NOMO-1 treated with DMSO at 0.1 percent for 48 hours (cell line): ENCODE measurements at regions not wholly inside any gene's neighbourhood (a gene's known extent, or its start where the extent isn't known, plus 50 kb on each side); places are given as distances from the start of the nearest gene placed in this dataset.
"Not testable (repeated sequence)": the region's sequence is repeated elsewhere in the genome, so short reads cannot be mapped to it uniquely, and the experiment has no call there.

Experiments used
- DNase-seq: peaks from one replicate; lab custom pipeline; 2025; ENCODE audit not compliant: unreplicated experiment; lab: John Stamatoyannopoulos, UW

DNA sequence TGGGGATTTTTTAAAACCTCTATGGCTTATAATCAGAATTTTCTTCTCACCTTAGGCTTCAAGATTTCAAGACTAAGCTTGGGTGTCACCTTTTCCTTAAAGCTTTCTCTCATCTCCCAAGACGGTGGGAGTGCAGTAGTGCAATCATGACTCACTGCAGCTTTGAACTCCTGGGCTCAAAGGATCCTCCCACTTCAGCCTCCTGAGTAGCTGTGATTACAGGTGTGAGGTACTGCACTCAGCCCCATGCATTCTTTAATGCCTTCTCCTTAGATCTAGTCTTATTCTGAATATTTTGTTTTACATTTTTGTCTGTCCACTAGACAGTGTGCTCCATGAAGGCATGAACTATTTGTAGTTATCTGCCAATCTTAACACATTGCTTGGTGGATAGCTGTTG is 55.7 kb upstream of the FAT3 start:
- DNase-seq = no peak

DNA sequence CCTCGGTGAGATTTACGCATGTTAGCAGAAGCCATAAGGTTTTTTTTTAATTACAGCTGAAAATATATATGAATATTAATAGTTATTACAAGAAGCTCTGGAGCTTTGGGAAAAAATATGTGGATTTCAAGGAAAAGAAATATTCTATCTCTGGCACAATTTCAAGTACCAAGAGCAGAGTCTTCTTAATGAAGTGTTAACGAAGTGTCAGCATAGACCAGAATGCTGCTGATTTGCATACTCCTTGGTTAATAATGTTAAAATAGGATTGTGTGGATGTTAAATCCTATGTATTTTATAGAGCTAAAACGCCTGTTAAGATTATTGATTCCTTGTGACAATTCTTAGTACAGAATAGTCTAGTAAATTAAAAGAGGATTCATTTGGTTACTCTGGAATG is 57.0 kb upstream of the FAT3 start:
- no peak for DNase-seq

DNA sequence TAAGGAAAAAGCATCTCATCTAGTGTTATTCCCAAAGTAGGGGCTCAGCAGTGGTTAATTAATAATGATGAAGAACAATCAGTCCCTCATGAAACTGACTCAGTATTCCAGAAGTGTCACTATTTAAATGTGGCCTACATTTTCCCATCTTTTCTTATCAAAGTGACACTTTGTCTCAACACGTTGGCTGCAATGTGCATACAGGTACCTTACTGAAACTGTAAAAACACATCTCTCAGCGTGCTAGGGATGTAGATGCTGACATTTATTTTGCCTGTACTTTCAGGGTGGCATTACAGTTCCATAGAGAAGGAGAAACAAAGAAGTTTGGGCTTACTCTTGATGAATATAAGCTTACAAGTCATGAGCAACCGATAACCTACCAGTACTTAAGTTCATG is 58.3 kb upstream of the FAT3 start:
- no peak for DNase-seq

DNA sequence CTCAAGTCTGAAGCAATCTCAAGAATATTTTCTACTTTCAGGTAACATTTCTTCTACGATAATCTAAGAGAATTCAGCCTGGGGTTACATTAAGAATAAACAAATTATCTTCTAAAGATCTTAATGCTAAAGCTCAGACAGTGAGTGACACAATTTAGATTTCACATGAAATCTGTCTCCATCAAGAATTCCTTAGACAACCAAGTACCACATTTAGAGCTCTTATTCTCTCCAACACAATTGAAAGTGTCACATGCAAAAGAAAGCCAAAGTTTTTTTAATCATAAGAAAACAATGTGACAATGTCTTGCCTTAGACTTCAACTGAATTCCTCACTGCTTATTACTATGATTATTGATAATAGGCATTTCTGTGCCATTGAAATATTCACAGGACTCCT is 60.7 kb upstream of the FAT3 start:
- DNase-seq = no peak

DNA sequence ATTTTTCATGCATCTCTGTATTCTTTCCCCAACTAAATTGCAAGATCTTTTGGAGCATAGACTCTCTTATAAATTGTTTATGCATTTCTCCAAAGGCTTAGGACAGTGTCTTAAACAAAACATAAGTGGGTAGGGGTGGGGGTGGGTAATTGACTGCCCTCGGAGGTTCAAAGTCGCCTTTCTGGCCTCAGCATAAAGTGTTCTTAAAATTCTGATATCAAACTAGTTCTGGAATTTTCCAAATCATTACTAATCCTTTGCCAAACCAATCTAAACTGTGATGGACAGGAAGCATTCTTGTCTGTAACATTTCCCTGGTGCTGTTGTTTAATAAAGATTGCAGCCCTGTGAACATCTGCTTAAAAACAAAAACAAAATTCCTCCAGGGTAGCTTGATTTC is 61.8 kb upstream of the FAT3 start:
- no peak for DNase-seq

DNA sequence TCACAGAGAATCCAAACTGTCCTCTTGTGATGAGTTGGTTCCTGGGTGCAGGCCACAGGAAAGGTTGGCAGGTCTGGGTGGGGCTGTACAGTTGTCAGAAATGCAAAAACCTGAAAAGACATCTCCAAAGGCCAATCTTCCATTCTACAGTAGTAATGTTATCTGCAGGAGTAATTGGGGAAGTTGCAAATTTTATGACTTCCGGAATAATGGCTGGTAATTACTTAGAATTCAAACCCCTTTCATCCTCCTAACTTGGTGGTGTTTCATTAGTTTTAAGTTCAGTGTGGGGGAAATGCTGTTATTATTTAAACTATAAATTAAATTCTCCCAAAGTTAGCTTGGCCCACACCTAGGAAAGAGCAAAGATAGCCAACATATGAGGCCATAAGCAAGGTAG is 64.7 kb upstream of the FAT3 start:
- peak; percentile 5 for DNase-seq

DNA sequence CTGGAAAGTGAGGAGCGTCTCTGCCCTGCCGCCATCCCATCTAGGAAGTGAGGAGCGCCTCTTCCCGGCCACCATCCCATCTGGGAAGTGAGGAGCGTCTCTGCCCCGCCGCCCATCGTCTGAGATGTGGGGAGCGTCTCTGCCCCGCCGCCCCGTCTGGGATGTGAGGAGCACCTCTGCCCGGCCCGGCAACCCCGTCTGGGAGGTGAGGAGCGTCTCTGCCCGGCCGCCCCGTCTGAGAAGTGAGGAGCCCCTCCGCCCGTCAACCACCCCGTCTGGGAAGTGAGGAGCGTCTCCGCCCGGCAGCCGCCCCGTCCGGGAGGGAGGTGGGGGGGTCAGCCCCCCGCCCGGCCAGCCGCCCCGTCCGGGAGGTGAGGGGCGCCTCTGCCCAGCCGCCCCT is 67.2 kb upstream of the FAT3 start:
- not testable (repeated sequence) for DNase-seq

DNA sequence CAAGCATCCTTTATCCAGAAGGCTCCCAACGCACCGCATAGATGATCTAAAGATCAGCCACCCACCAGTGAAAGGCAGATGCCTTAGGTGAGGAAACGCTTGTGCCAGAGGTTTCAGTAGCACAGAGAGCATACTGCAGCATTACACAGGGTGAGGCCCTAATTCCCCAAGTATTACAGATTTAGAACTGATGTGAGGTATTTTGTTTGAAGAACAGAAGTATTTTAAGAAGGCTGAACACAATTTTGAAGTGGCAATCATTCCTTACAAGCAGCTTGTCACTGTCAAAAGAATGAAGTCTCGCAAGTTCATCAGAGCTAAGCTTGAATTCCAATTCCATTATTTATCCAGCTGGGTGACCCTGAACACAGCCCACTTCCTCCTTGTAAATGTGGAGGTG is 70.0 kb upstream of the FAT3 start:
- DNase-seq = no peak

DNA sequence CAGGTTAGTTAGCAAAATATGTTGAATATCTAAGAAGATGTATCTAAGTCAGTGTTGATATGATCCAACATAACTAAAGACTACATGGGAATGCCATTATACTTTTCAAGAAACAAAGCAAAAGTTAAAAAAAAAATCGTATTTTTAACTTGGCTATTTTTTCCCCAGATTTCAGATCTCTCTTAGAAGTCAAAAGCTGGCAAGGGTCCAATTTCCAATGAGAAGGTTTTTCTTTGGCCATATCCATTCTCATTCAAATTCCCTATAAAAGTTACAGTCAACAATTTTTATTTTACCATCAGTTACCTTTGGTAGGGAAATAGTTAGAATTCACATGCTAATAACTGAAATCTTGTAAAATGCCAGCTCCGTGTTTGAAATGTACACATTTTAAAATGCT is 70.5 kb upstream of the FAT3 start:
- DNase-seq = no peak

DNA sequence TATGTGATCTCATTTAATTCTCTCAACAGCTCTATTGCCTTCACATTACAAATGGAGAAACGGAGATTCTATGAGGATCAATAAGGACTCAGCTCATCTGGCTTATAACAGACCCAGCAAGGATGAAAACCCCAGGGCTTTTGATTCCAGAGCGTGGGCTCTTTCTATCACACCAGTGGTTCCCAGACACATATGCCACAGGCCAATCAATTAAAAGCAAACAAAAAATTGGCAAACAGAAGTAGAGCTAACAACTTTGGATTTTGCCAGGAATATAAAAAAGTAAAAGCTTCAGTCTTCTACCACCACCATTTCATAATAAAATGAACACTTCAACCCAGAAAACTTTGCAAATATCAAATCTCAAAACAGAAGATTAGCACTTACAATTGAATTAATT is 71.1 kb upstream of the FAT3 start:
- no peak for DNase-seq

DNA sequence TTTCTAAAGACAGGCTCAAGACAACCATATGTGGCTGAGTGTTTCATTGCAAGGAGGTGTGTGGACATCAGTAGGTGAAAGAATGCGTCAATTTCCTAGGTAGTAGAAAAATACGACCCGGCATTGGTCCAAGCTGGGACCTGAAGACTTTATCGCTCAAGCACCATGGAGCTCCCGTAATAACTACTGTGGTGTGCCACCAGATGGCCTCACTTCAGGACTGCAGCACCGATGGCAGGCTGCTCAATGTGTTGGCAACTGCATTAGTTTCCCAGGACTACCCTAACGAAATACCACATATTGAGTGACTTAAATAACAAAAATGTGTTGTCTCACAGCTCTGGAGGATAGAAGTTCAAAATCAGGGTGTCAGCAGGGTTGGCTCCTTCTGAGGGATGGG is 72.4 kb upstream of the FAT3 start:
- DNase-seq = no peak

DNA sequence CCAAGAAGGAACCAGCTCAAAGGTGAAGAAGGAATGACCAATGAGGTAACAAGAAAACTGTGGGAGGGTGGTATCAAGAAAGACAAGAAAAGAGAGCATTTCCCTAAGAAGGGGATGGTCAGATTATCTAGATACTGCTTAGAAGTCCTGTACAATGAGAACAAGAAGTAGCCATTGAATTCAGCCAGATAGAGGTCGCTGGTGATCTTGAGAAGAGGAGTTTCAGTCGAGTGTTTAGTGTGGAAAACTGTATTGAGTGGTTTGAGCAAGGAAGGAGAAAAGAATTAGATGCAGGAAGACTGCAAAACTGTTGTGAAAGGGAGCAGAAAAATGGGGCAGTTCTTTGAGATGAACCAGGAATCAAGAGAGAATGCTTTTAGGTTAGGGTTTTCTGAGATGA is 74.6 kb upstream of the FAT3 start:
- DNase-seq = no peak

DNA sequence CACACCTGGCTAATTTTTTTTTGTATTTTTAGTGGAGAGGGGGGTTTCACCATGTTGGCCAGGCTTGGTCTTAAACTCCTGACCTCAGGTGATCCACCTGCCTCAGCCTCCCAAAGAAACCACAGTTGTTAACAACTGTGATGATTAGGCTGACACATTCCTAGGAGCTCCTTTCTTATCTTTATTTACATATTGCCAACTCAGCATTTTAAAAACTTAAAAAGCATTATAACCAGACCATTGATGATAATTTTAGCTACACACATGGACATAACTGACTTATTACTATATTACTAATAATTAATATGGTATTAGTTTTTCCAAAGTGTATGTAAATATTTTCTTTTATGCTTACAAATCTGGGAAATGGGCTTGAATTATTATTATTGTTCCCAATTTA is 82.9 kb upstream of the FAT3 start:
- DNase-seq = no peak

DNA sequence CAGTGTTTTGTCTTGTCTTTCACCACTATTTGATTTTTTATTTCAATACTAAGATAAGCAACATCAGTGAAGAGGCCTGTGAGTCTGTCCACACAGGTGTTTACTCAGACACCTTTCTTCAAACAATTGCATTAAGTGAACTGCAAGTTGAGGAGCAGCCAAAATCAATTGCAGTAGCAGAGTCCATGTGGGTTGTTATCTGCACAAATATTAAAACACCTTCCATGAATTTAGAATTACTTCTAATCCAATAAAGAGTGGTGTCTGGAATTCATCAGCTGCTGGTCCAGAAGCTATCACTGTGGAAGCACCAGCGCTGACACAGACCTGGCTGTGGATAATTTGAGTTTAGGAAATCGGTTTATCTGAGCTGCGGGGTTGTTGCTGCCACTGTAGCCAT is 83.5 kb upstream of the FAT3 start:
- DNase-seq = no peak

DNA sequence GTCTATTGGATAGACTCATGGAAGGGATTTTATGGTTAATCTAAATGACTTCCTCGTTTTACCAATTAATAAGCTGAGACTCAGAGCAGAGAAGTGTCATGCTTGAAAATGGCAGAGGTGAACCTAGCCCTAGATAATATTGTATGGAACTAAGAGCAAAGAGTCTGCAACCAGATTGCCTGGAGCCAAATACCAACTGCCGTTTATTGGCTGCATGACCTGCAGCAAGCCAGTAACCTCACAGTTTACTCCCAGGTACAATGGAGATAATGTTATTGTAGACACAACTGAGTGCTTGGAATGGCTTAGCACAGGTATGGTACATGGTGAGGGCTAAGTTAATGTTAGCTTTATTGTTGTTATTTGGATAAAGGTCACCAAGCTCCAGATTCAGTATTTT is 84.6 kb upstream of the FAT3 start:
- DNase-seq = no peak

DNA sequence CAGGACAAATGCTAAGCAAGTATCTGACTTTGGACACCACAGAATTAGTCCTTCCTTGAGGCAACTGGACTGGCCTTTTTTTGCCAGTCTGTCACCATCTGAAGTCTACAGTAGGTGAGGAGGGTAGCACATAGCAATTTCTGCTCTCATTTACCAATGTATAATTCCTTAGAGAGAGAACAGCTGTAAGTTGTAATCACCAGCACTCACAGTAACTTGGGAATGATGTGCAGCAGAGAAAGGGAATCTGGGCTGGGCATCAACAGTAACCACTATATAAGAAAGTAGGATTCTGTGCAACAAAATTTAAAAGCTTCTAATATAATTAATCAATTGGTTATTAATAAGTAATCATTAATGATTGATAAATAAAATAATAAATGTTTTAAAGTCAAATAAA is 86.3 kb upstream of the FAT3 start:
- DNase-seq = no peak

DNA sequence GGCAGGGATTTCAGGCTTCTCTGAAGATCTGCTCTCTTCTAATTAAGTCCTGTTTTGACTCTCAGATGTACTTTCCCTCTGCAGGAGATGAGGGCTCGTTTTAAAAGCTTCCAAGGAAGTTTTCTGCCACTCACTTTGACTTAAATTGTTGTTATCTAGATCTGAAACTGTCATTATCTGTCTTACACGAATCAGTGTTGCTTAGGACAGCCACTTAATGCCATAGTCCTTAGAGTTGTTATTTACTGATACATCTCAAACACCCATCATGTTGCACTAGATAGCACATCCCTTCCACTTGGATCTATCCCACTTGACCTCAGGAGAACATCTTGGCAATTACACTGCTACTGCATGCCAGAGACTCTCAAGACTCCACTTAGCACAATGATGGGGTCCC is 86.9 kb upstream of the FAT3 start:
- DNase-seq = no peak

DNA sequence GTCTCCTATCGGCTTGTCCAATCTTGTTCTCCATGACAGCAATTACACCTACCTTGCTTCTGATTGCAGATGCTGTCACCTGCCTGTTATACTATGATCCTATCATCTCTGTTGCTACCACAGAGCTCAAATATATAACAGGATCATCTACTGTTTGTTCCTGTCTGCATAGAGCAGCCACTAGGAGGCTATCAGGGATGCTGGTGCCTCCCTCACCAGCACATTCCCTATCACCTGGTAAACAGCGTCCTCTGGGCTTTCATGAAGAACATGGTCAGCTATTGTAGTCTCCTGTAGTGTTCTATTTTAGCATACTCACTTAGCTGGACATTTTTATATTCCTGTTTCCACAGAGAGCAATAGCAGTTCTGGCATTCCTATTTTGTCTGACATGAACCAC is 87.8 kb upstream of the FAT3 start:
- DNase-seq = no peak

DNA sequence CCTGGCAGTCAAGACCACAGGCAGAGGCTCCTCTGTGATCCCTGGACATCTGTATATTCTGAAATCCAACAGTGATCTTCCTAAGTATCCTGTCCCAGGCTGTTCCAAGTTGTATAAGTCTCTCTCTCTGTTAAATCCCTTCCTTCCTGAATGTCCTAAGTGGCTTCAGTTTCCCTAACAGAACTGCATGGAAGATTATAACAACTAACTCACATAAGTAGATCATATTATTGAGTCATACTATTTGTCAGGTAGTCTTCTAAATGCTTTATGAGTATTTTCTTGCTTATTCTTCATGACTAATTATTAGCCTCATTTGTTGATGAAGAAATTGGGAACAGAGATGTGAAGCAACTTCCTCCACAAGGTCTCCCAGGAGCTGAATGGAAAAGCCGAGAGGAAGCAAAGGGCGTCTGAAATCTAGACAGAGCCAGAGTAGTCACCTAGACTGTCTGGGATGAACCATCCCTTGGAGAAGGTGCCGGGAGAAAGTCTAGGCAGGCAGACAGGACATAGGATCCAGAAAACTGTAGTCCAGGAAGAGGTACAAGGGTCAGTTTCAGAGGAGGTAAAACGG is 93.2 kb upstream of the FAT3 start:
- no peak for DNase-seq

DNA sequence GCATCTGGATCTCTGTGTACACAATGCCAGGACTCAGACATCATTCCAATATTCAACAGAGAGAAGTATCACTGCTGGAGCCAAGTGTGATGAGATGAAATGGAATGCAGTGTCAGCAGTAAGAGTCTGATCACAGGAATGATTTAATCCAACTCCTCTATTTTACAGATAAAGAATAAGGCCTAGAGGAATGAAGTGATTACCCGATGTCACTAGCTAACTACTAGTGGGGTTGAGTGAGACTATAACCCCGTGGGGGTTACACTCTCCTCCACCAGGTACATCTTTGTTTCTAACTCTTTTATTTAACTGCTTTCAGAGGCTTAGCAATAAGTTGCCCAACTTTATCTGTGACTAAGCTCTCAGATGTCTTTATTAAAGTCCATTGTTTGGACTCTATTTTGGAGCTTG is 94.2 kb upstream of the FAT3 start:
- DNase-seq = no peak

DNA sequence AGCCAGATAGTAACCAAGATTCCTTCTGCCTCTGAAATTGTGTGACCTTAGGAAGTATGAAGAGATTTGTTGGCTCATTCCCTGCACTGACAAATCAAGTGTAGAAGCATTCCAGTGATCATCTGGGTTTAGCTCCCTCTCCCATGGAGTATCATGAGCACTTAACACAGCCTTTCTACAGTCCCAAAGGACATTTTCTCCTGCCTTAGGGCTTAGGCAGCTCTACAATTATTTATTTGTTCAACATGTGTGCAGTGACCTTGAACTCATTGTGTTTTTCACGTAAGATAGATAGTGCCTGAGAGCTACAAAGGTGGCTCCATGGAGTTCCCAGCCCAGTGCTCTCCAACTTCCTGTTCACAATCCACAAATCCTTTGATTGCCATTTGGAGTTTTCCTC is 94.8 kb upstream of the FAT3 start:
- DNase-seq = no peak

DNA sequence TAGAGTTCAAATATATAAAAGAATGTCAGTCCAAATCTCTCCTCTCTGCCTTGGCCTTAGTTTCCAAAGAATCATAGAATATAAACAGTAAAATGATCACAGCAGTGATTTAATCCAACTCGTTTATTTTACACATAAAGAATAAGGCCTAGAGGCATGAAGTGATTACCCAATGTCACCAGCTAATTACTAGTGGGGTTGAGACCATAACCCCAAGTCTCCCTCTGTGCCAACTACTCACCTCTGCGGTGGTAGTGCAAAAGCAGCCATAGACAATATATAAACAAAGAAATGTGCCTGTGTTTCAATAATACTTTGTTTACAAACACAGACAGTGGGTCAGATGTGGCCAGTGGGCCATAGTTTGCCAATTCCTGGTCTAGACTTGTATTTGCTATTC is 96.6 kb upstream of the FAT3 start:
- no peak for DNase-seq

DNA sequence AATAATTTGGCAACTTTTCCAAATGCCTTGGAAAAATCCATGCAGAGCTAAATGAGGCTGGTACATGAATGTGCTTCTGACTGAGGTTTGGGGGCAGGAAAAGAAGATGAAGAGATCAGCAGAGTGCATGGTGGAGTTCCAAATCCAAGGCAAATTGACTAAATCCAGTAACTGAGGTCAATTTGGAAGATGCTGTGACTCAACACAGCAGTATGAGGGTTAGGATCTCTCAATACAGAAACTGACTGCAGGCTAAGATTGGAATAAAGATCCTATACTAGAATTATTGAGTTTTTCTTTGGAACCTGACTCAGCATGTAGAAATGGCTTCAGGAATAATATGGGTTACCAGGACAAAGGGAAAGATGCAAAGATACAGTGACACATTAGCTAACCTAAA is 99.3 kb upstream of the FAT3 start:
- DNase-seq = no peak

DNA sequence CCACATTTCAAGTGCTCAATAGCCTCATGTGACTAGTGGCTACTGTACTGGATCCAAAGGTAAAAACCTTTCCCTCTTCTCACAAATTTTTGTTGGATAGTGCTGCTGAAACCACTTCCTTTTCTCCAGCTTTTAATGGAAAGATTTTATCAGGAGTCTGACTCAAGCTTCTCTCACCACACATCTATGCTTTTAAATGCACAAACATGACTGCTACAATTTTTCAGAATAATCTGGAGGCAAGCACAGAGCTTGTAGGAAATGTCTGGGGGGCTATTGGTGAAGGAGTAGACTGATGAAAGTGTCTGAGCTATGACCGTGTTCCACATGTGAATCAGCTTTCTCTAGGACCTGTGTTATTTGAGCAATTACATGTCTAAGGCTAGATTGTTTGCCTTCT is 101.1 kb upstream of the FAT3 start:
- no peak for DNase-seq
